Stimulated activated CD4-positive, alpha-beta T cell treated with anti-CD3 and anti-CD28 coated beads, Interleukin-4, amount 100 ng/mL, for 1 hour (primary cell): ENCODE measurements at regions not wholly inside any gene's neighbourhood (a gene's known extent, or its start where the extent isn't known, plus 50 kb on each side); places are given as distances from the start of the nearest gene placed in this dataset.

Experiments
- DNase-seq: peaks from one replicate; pipeline ENCODE4 v3.0.0-alpha.2; 2020

GRCh38 chr21:20613654-20614053 is 384.6 kb upstream of the NCAM2 start:
- DNase-seq, result no peak

- no peak for DNase-seq
Measured at GRCh38 chr21:20617130-20617529, 381.1 kb upstream of the NCAM2 start.

- DNase-seq, result no peak
Measured at GRCh38 chr21:20618878-20619277, 379.3 kb upstream of the NCAM2 start.

DNA sequence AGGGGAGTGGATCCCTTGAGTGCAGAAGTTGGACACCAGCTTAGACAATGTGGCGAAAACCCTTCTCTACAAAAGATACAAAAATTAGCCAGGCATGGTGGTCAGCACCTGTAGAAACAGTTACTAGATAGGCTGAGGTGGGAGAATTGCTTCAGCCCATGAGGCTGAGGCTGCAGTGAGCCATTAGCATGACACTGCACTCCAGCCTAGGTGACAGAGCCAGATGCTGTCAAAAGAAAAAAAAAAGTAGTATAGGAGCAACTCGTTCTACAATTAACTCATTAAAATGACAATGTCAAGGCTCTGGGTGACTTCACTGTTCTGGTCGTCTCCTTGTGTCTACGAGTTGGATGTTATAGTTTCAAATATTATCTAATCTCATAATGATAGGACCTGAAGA is 370.6 kb upstream of the NCAM2 start:
- no peak for DNase-seq

- no peak for DNase-seq
Measured at GRCh38 chr21:20631633-20632032, 366.6 kb upstream of the NCAM2 start.

DNA sequence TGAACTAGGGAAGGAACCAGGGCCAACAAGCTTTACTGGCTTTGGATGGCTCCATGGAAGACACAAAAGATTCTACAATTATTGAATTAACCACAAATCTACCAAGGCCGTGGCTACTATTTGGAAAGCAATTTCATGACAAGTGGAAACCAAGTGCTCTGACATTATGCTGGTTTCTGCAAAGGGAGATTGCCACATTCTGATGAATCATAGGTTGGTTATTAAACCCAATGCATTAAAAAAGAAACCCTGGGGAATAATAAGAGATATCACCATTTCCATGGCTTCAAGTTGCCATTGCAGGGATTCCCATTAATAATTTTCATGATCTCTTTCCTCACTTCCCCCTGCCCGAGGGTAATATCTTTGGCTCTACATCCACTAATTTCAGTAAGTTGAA is 359.2 kb upstream of the NCAM2 start:
- no peak for DNase-seq

DNA sequence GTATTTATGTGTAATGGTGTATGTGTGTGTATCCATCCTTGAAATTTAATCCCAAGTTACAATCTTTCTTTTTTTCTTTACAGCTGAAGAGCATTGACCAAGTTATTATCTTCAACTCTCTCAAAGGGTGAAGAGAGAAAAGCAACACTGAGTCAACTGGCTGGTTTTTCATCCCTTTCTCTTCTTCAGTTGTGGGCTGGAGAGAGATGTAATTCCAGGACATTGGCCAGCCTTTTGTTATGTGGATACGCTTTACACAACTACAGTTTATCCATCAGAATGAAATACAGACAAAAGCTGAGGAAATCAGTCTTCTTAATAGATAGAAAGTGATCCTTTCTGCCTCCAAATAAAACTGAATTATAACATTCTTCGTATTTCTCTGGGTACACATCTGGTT is 357.0 kb upstream of the NCAM2 start:
- DNase-seq, result no peak

DNA sequence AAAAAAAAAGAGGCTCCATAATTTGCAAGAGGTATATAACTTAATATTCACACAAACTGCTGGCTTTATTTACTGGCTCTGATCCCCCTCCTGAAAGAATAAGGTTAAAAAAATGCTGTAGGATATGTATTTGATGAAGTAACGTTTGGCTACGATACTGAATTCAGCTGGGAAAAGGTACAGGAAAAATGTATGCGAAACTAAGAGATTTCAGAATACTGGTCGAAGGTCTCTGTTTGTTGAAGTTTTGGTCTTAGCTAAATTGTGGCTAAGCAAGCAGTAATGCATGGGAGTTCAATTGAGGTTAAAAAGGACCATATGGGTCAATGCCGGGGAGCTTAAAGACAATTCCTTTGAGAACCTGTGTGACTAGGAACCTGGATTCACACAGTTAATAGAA is 355.5 kb upstream of the NCAM2 start:
- no peak for DNase-seq

DNA sequence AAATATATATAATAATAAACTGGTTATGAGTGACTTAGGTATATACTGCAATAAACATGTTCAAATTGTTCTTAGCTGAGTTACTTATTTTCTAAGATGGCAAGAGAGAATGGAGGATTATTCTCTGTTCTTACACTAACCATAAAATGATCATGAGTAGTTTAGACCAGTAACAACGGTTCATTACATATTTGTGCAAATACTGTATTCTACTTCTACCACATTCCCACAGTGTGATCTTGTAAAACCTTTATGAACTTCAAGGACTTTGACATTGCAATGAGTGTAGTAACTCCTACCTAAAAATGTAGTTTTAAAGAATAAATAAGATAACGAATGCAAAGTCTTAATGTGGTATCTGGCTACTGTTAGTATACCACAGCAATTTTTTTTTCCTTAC is 353.7 kb upstream of the NCAM2 start:
- DNase-seq, result no peak

DNA sequence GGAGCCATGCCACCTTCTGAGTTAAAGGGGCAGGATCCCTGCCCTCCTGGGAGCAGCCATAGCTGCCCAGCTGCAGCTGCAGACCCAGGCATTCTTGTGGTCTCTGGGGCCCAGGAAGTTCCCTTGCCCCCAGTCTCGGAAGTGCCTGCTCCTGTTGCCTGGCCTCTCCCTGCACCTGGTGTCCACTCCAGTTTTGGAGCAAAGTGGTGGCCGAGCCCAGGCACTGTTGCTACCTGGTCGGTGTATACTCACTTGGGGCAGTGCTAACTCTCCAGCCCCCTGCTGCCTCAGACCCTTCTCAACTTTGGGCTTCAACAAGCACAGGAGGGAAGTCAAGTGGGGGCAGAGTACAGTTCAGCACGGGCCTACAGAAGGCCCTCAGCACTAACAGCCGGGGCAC is 352.9 kb upstream of the NCAM2 start:
- no peak for DNase-seq

DNA sequence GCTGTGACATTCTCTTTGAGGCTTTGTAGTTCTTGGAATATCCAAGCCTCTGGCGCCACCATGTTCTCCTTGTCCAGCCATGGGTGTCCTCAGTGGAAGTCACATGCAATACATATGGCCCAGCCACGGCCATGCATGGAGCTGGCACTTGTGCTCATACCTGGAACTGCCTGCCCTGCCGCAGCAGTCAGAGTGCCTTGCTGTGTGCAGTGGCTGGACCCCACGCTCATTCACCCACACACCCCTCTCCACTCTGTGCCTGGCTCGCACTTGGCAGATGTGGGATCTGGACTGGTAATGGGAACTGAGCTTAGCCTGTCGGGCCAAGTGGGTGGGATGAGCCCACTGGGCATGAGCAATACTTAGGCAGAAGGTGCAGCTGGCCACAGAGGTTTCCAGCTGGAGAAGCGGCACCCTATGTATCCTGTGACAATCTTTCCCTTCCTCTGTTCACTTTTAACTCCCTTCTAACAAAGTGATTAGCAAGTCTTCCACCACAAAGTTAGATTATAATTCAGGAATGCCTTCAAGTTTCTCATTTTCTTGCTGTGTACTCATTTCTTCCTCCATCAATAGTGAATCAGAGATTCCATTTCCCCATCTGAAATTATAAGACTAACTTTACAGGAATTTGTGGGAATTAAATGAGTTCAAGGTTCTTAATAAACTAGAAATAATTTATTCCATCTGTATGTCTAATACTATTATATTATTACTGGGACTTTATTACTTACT is 351.6 kb upstream of the NCAM2 start:
- DNase-seq, result no peak

DNA sequence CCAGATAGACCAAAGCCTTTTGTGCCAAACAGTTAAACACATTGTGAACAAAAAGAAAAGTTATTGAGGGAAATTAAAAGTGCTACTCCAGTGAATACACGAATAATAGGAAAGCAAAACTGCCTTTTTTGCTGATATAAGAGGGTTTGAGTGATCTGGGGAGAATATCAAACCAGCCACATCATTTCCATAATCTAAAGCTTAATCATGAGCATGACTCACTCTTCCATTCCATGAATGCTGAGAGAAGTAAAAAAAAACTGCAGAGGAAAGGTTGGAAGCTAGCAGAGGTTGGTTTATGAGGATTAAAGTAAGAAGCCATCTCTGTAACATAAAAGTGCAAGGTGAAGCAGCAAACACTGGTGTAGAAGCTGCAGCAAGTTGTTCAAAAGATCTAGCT is 350.6 kb upstream of the NCAM2 start:
- DNase-seq, result no peak

DNA sequence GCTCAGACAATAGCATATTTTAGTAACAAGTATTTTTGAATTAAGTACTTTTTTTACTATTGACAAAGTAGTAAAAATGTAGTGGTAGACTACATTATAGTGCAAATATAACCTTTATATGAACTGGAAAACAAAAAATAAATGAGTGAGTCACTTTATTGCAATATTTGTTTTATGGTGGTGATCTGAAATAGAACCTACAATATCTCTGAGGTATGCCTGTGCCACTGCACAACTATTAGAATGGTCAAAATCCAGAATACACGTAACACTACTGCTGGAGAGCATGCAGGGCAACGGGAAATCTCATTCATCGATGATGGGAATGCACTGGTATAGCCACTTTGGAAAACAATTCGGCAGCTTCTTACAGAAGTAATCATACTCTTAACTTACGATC is 349.0 kb upstream of the NCAM2 start:
- DNase-seq, result no peak

- DNase-seq, result no peak
Measured at GRCh38 chr21:20652846-20653245, 345.4 kb upstream of the NCAM2 start.

- DNase-seq, result no peak
Measured at GRCh38 chr21:20661246-20661645, 337.0 kb upstream of the NCAM2 start.

- DNase-seq, result no peak
Measured at GRCh38 chr21:20661745-20662422, 336.3 kb upstream of the NCAM2 start.

DNA sequence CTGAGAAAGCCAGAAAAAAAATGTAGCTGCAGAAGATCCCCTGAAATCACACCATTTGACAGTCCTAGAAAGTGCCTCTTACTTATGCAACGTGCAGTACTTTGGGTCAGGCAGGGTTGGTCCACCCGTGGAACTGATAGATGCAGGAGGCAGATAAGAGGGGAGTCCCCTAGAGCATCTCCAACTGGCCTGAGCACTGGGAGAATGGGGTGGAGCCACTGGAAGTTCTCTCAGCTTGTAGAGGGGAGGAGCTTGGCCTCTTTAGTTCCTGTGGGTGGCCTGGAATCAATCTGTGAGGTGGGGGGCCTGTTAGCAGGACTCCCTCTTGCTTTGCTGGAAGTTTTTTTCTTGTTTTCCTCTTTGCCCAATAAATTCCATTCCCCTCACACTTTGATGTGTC is 335.7 kb upstream of the NCAM2 start:
- DNase-seq, result no peak

GRCh38 chr21:20667931-20668330 is 330.3 kb upstream of the NCAM2 start:
- DNase-seq, result no peak

- DNase-seq, result no peak
Measured at GRCh38 chr21:20685475-20685874, 312.7 kb upstream of the NCAM2 start.

DNA sequence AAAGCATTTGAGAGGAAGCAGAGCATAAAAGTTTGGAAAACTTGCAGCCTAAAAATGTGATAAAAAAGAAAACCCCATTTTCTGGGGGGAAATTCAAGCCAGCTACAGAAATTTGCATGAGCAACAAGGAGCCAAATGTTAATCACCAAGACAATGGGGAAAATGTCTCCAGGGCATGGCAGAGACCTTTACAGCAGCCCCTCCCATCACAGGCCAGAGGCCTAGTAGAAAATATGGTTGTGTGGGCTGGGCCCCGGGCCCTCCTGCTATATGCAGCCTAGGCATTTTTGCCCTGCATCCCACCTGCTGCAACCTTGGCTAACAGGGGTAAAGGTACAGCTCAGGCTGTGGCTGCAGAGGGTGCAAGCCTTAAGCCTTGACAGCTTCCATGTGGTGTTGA is 299.6 kb upstream of the NCAM2 start:
- no peak for DNase-seq

GRCh38 chr21:20701235-20701634 is 297.0 kb upstream of the NCAM2 start:
- no peak for DNase-seq

GRCh38 chr21:20703112-20703767 is 295.0 kb upstream of the NCAM2 start:
- no peak for DNase-seq

DNA sequence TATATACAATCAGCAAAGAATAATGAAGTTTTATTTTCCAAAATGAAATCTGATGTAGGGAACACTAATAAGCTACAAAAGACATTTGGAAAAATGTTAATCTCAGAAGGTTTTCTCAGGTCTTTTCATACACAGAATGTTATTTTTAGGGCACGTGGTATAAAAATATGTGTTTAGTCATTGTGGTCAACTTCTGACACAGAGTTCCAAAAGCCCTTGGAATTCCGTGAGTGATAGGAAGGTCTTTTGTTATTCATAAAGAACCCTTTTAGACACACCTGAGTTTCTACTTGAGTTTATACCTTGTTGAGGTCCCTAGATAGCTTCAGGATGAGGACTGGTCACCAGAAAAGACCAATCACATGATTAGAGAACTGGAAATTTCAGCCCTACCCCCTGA is 277.6 kb upstream of the NCAM2 start:
- no peak for DNase-seq

GRCh38 chr21:20721151-20721550 is 277.1 kb upstream of the NCAM2 start:
- DNase-seq, result no peak
